ENCODE measurements at regions not wholly inside any gene's neighbourhood (a gene's known extent, or its start where the extent isn't known, plus 50 kb on each side); places are given as distances from the start of the nearest gene placed in this dataset.
"Not testable (repeated sequence)": the region's sequence is repeated elsewhere in the genome, so short reads cannot be mapped to it uniquely, and the experiment has no call there.

- peaks cover 6% of the 10 kb centered on the region in 2 donors for H3K9me3 Mint-ChIP-seq
- no peaks in the 10 kb centered on the region for H3K4me1 Mint-ChIP-seq (ENCODE audit: low read depth)
- H3K27me3 Mint-ChIP-seq (ENCODE audit: low read depth) = no peaks in the 10 kb centered on the region
- no peaks in the 10 kb centered on the region for H3K36me3 Mint-ChIP-seq (ENCODE audit: insufficient read depth in 2 of 2)
- DNase-seq (no peak), ATAC-seq (replicated peaks in 1 of 2) (no peak)
- no peak overlapping the region for H3K27ac Mint-ChIP-seq
- no peak overlapping the region for H3K4me3 Mint-ChIP-seq
Measured at GRCh38 chr13:90834700-90835099, 512.8 kb upstream of the MIR17HG start.

GRCh38 chr13:90835826-90836225 lies 511.7 kb upstream of the MIR17HG start:
- H3K4me1 Mint-ChIP-seq (ENCODE audit: low read depth) = no peaks in the 10 kb centered on the region
- no peak for ATAC-seq (replicated peaks in 1 of 2)

GRCh38 chr13:90838317-90838960 lies 509.0 kb upstream of the MIR17HG start:
- H3K4me3 Mint-ChIP-seq = no peak overlapping the region
- no peaks in the 10 kb centered on the region for H3K36me3 Mint-ChIP-seq (ENCODE audit: insufficient read depth in 2 of 2)
- H3K4me1 Mint-ChIP-seq (ENCODE audit: low read depth) = no peaks in the 10 kb centered on the region
- no peak overlapping the region for H3K27ac Mint-ChIP-seq
- DNase-seq (no peak), ATAC-seq (replicated peaks in 1 of 2) (no peak)
- peaks cover 5 to 10% of the 10 kb centered on the region in 2 donors for H3K9me3 Mint-ChIP-seq
- no peaks in the 10 kb centered on the region for H3K27me3 Mint-ChIP-seq (ENCODE audit: low read depth)

More at GRCh38 chr13:90835826-90836225, 511.7 kb upstream of the MIR17HG start:
- H3K36me3 Mint-ChIP-seq (ENCODE audit: insufficient read depth in 2 of 2) = no peaks in the 10 kb centered on the region
- no peak overlapping the region for H3K27ac Mint-ChIP-seq
- peaks cover 6 to 10% of the 10 kb centered on the region in 2 donors for H3K9me3 Mint-ChIP-seq
- H3K27me3 Mint-ChIP-seq (ENCODE audit: low read depth) = no peaks in the 10 kb centered on the region
- no peak for DNase-seq
- no peak overlapping the region for H3K4me3 Mint-ChIP-seq

DNA sequence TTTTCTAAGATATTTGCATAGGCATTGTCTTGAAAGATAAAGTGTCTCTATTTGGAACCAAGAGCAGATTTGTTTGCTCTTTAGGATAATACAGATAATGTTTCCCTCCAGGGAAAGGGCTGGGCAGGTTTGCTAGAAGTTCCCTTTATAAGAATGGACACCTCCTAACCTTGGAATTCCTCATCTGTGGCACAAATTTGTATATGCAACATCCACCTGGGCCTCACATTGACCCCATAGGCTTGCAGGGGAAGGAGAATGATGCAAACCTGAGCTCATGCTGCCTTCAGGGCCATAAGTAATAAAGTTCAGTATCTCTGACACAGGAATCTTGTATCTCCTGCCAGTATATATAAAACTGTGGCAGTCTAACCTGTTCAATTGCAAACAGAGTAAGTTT lies 508.4 kb upstream of the MIR17HG start:
- H3K4me3 Mint-ChIP-seq = no peak overlapping the region
- H3K4me1 Mint-ChIP-seq (ENCODE audit: low read depth) = no peaks in the 10 kb centered on the region
- no peaks in the 10 kb centered on the region for H3K27me3 Mint-ChIP-seq (ENCODE audit: low read depth)
- no peak overlapping the region for H3K27ac Mint-ChIP-seq
- H3K36me3 Mint-ChIP-seq (ENCODE audit: insufficient read depth in 2 of 2) = no peaks in the 10 kb centered on the region
- peaks cover 5 to 10% of the 10 kb centered on the region in 2 donors for H3K9me3 Mint-ChIP-seq
- no peak for ATAC-seq (replicated peaks in 1 of 2)
- DNase-seq = no peak

DNA sequence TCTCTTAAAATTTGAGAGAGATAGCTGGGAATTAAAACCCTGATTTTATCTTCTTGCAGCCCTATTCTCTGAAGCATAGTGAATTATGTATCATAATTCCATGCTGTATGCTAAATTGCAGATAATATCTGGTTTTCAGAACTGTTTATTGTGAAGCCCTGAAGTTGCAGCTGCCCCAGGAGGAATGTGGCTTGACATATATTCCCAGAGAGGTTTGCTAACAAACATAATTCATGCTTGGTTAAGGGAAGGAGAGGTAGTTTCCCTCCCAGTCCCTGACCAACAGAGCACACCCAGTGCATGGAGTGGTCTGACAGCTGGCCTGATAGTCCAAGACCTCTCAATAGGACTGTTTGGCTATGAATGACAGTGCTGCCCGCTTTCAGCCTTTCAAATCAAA lies 500.6 kb upstream of the MIR17HG start:
- Mint-ChIP-seq H3K27me3 (ENCODE audit: low read depth) (no peaks in the 10 kb centered on the region), H3K36me3 (ENCODE audit: insufficient read depth in 2 of 2) (peaks cover 0 to 1% of the 10 kb centered on the region in 2 donors), H3K27ac (no peak overlapping the region), H3K4me3 (no peak overlapping the region), H3K9me3 (peaks cover 6 to 7% of the 10 kb centered on the region in 2 donors), H3K4me1 (ENCODE audit: low read depth) (no peaks in the 10 kb centered on the region)
- DNase-seq = no peak
- no peak for ATAC-seq (replicated peaks in 1 of 2)

- peaks cover 7 to 13% of the 10 kb centered on the region in 2 donors for H3K9me3 Mint-ChIP-seq
- not testable (repeated sequence) for H3K27me3 Mint-ChIP-seq (ENCODE audit: low read depth); H3K4me3 Mint-ChIP-seq
Measured at GRCh38 chr13:90853666-90854065, 493.8 kb upstream of the MIR17HG start.

DNA sequence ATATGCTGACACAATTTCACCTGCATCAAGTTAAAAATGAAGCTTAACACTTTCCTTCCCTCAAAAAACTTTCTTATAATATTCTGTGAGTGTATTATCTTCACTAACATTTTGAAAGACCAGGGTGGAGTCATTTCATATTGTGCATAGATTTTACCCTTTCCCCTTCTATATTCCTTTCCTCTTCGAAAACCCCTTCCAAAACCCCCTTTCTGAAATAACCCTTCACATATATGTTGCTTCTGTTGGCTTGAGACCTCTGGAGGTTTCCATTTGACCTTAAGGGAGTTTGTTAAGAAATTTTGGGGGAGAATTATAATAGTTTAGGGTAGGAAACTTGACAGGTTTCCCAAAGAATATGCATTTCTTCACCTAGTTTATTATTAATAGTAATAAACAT lies 489.6 kb upstream of the MIR17HG start:
- Mint-ChIP-seq H3K4me3 (no peak overlapping the region), H3K4me1 (ENCODE audit: low read depth) (no peaks in the 10 kb centered on the region), H3K36me3 (ENCODE audit: insufficient read depth in 2 of 2) (no peaks in the 10 kb centered on the region), H3K9me3 (peaks cover 2 to 7% of the 10 kb centered on the region in 2 donors), H3K27ac (no peak overlapping the region), H3K27me3 (ENCODE audit: low read depth) (no peaks in the 10 kb centered on the region)
- DNase-seq = no peak
- no peak for ATAC-seq (replicated peaks in 1 of 2)

More at GRCh38 chr13:90853666-90854065, 493.8 kb upstream of the MIR17HG start:
- H3K36me3 Mint-ChIP-seq (ENCODE audit: insufficient read depth in 2 of 2); ATAC-seq (replicated peaks in 1 of 2); H3K27ac Mint-ChIP-seq; DNase-seq; H3K4me1 Mint-ChIP-seq (ENCODE audit: low read depth): not testable (repeated sequence)

DNA sequence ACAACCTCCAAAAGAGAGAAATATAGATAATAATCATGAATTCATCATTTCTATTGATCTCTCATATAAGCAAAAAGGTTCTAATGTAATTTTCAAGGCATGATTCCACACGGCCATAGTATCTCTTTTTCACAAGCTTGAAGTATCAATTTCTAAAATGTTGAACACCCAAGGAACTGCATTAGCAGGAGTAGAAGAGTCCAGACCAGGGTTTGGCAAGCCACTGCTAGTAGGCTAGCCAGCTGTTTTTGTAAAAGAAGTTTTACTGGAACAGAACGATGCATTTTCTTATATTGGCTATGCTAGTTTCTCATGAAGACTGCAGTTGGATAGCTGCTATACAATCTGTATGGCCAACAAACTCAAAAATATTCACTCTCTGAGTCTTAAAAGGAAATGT lies 481.5 kb upstream of the MIR17HG start:
- ATAC-seq (replicated peaks in 1 of 2) = no peak
- Mint-ChIP-seq H3K9me3 (peaks cover 0 to 2% of the 10 kb centered on the region in 2 donors), H3K27me3 (ENCODE audit: low read depth) (no peaks in the 10 kb centered on the region), H3K36me3 (ENCODE audit: insufficient read depth in 2 of 2) (no peaks in the 10 kb centered on the region), H3K4me1 (ENCODE audit: low read depth) (no peaks in the 10 kb centered on the region), H3K4me3 (no peak overlapping the region), H3K27ac (no peak overlapping the region)
- no peak for DNase-seq

GRCh38 chr13:90867336-90867683 lies 480.2 kb upstream of the MIR17HG start:
- no peak overlapping the region for H3K27ac Mint-ChIP-seq
- H3K9me3 Mint-ChIP-seq = peaks cover 0 to 2% of the 10 kb centered on the region in 2 donors
- DNase-seq (peak; percentile 20 to 21), ATAC-seq (replicated peaks in 1 of 2) (no peak)
- no peaks in the 10 kb centered on the region for H3K4me1 Mint-ChIP-seq (ENCODE audit: low read depth)
- H3K4me3 Mint-ChIP-seq = no peak overlapping the region
- H3K36me3 Mint-ChIP-seq (ENCODE audit: insufficient read depth in 2 of 2) = no peaks in the 10 kb centered on the region
- no peaks in the 10 kb centered on the region for H3K27me3 Mint-ChIP-seq (ENCODE audit: low read depth)

GRCh38 chr13:90868321-90868920 lies 479.1 kb upstream of the MIR17HG start:
- no peak overlapping the region for H3K27ac Mint-ChIP-seq
- H3K4me3 Mint-ChIP-seq = no peak overlapping the region
- ATAC-seq (replicated peaks in 1 of 2) = no peak
- H3K4me1 Mint-ChIP-seq (ENCODE audit: low read depth) = no peaks in the 10 kb centered on the region
- H3K27me3 Mint-ChIP-seq (ENCODE audit: low read depth) = no peaks in the 10 kb centered on the region
- no peaks in the 10 kb centered on the region for H3K36me3 Mint-ChIP-seq (ENCODE audit: insufficient read depth in 2 of 2)
- H3K9me3 Mint-ChIP-seq = peaks cover 1 to 2% of the 10 kb centered on the region in 2 donors
- DNase-seq = no peak

DNA sequence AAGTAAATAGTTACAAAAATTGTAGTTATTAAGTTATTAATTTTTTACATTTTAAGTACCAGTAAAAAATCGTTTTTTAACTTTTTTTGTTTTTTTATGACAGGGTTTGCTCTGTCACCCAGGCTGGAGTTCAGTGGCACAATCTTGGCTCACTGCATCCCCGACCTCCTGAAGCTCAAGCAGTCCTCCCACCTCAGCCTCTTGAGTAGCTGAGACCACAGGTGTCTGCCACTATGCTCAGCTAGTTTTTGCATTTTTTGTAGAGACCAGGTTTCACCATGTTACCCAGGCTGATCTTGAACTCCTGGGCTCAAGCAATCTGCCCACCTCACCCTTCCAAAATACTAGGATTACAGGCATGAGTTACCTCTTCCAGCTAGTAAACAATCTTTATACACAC lies 477.9 kb upstream of the MIR17HG start:
- H3K27ac Mint-ChIP-seq = no peak overlapping the region
- no peak for DNase-seq
- peaks cover 2 to 4% of the 10 kb centered on the region in 2 donors for H3K9me3 Mint-ChIP-seq
- no peaks in the 10 kb centered on the region for H3K4me1 Mint-ChIP-seq (ENCODE audit: low read depth)
- H3K36me3 Mint-ChIP-seq (ENCODE audit: insufficient read depth in 2 of 2) = no peaks in the 10 kb centered on the region
- H3K27me3 Mint-ChIP-seq (ENCODE audit: low read depth) = no peaks in the 10 kb centered on the region
- ATAC-seq (replicated peaks in 1 of 2) = no peak
- no peak overlapping the region for H3K4me3 Mint-ChIP-seq

DNA sequence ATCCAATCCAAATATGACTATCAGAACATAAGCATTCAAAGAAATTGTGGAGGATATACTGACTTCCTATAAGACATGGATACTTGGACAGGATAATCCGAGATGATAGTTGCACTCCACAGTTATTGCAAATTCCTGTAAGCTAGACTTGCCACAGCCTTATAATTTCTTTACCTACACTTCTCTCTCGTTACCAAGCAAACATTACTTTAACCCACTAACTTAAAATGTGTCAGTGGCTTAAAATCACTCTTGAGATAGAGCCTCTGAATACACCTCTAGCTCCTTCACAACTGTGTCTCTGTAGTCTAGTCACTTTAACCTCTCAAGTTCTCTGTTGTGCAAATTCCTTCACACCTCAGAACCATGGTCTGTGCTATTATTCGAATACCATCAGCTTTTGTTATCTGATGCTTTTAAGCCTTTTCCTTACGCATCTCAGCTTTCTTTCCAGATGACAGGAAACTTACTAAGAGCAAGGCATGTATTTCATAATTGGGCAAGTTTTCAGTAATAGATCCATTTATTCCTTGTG lies 474.9 kb upstream of the MIR17HG start:
- no peaks in the 10 kb centered on the region for H3K4me1 Mint-ChIP-seq (ENCODE audit: low read depth)
- no peaks in the 10 kb centered on the region for H3K27me3 Mint-ChIP-seq (ENCODE audit: low read depth)
- H3K4me3 Mint-ChIP-seq = no peak overlapping the region
- no peak for ATAC-seq (replicated peaks in 1 of 2)
- peaks cover 2 to 4% of the 10 kb centered on the region in 2 donors for H3K9me3 Mint-ChIP-seq
- no peaks in the 10 kb centered on the region for H3K36me3 Mint-ChIP-seq (ENCODE audit: insufficient read depth in 2 of 2)
- H3K27ac Mint-ChIP-seq = no peak overlapping the region
- no peak for DNase-seq

- ATAC-seq (replicated peaks in 1 of 2) (no peak), DNase-seq (no peak)
- Mint-ChIP-seq H3K9me3 (peaks cover 3% of the 10 kb centered on the region in 2 donors), H3K4me3 (no peak overlapping the region), H3K27me3 (ENCODE audit: low read depth) (no peaks in the 10 kb centered on the region), H3K36me3 (ENCODE audit: insufficient read depth in 2 of 2) (no peaks in the 10 kb centered on the region), H3K27ac (no peak overlapping the region), H3K4me1 (ENCODE audit: low read depth) (no peaks in the 10 kb centered on the region)
Measured at GRCh38 chr13:90880790-90881189, 466.7 kb upstream of the MIR17HG start.

GRCh38 chr13:90882551-90882950 lies 464.9 kb upstream of the MIR17HG start:
- peaks cover 3% of the 10 kb centered on the region in 2 donors for H3K9me3 Mint-ChIP-seq
- ATAC-seq (replicated peaks in 1 of 2) = no peak
- H3K27me3 Mint-ChIP-seq (ENCODE audit: low read depth) = no peaks in the 10 kb centered on the region
- H3K27ac Mint-ChIP-seq = no peak overlapping the region
- no peak for DNase-seq
- no peaks in the 10 kb centered on the region for H3K4me1 Mint-ChIP-seq (ENCODE audit: low read depth)
- H3K4me3 Mint-ChIP-seq = no peak overlapping the region
- no peaks in the 10 kb centered on the region for H3K36me3 Mint-ChIP-seq (ENCODE audit: insufficient read depth in 2 of 2)
